ENCODE measurements at regions not wholly inside any gene's neighbourhood (a gene's known extent, or its start where the extent isn't known, plus 50 kb on each side); places are given as distances from the start of the nearest gene placed in this dataset.

DNA sequence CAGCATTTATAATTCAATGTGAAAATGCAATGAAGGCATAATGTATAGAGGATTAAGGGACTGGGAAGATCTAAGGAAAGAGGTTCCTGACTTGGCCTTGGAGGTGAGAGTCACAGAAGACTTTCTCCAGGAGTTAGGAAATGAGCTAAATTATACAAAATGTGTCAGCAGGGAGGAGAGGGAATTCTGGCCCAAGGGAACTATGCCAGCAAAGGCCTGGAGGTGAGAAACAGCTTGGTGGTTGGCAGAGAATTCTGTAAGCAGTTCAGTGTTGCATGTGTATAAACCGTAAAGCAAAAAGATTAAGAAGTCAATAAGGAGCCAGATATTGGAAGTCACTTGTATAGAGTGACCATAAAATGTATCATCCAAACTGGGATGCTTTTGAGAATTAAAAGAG lies 142.2 kb upstream of the SESN3 start:
- H3K27me3 ChIP-seq: no peaks in the 10 kb centered on the region
- TF ChIP-seq, protein P1, sequence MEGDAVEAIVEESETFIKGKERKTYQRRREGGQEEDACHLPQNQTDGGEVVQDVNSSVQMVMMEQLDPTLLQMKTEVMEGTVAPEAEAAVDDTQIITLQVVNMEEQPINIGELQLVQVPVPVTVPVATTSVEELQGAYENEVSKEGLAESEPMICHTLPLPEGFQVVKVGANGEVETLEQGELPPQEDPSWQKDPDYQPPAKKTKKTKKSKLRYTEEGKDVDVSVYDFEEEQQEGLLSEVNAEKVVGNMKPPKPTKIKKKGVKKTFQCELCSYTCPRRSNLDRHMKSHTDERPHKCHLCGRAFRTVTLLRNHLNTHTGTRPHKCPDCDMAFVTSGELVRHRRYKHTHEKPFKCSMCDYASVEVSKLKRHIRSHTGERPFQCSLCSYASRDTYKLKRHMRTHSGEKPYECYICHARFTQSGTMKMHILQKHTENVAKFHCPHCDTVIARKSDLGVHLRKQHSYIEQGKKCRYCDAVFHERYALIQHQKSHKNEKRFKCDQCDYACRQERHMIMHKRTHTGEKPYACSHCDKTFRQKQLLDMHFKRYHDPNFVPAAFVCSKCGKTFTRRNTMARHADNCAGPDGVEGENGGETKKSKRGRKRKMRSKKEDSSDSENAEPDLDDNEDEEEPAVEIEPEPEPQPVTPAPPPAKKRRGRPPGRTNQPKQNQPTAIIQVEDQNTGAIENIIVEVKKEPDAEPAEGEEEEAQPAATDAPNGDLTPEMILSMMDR (IDR thresholded peaks at IDR 0.05): no peak
- no peaks in the 10 kb centered on the region for H3K36me3 ChIP-seq
- no peaks in the 10 kb centered on the region for H3K9me3 ChIP-seq
- DNase-seq (ENCODE audit: low spot score): no peak
- H3K4me1 ChIP-seq: no peaks in the 10 kb centered on the region
- no peak overlapping the region for H3K4me3 ChIP-seq
- H3K27ac ChIP-seq: no peak overlapping the region

DNA sequence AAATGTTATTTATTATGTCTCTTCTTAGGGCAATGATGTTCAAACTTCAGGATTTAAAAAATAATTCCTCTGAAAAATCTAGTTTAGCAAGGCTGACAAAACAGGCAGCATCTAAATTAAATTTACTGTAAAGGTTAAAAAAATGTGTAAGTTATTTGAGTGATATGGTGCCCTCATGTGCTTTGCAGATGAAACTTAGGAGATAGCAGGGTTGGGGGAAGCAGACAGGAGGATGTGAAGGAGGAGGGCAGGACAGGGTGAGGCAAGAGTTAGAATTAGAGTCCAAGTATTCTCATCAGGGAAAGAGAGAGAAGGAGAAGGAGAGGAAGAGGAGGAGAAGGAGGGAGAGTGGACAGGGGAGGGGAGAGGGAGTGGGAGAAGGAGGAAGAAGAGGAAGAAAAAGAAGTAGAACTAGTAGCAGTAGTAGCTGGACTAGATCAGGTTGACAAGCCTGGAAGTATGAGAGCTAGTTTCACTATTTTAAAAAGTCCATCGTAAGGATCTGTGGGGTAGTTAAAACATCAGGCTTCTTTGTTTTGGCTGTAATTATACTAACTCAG lies 141.2 kb upstream of the SESN3 start:
- no peak for DNase-seq (ENCODE audit: low spot score)
- no peaks in the 10 kb centered on the region for H3K4me1 ChIP-seq
- no peaks in the 10 kb centered on the region for H3K9me3 ChIP-seq
- no peaks in the 10 kb centered on the region for H3K36me3 ChIP-seq
- no peak overlapping the region for H3K27ac ChIP-seq
- no peak overlapping the region for H3K4me3 ChIP-seq
- H3K27me3 ChIP-seq: no peaks in the 10 kb centered on the region
- TF ChIP-seq, protein P1 (IDR thresholded peaks at IDR 0.05): no peak

DNA sequence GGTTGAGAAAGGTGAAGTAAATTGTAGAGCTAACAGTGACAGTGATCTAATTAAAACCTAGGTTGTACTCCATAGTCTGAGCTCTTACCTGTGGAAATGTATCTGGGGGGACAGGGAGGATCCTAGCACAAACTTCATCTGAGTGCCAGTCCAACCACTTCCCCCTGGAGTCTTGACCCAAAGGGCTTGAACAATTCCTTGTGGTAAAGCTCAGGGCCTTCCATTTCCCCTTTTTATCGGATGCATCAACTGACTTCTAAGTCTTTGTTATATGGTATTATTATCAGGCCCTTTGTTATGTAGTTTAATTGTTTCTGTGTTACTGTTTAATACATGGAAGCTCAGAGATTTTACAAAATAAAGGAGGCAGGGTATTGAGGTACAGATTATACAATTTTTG lies 140.2 kb upstream of the SESN3 start:
- DNase-seq (ENCODE audit: low spot score): no peak
- H3K4me3 ChIP-seq: no peak overlapping the region
- no peak overlapping the region for H3K27ac ChIP-seq
- H3K4me1 ChIP-seq: no peaks in the 10 kb centered on the region
- H3K36me3 ChIP-seq: no peaks in the 10 kb centered on the region
- no peaks in the 10 kb centered on the region for H3K9me3 ChIP-seq
- no peaks in the 10 kb centered on the region for H3K27me3 ChIP-seq
- TF ChIP-seq, protein P1 (IDR thresholded peaks at IDR 0.05): no peak

DNA sequence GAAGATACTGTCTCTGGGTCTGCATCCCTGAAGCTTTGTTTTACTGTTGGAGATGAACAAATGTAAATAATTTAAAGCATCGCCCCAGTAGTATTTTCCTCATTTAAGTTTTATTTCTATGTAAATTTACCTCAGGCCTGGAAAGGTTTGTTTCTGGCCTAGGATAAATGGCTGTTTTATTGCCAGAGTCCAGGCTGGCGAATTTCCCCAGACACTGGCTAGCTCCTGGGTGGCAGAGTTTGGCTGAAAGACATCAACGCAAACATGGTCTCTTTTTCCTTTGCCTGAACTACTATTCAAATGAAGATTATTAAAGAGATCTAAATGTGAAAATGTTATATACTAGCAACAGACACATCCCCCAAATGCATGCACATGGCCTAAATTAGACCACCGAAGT lies 136.7 kb upstream of the SESN3 start:
- no peak overlapping the region for H3K4me3 ChIP-seq
- H3K27me3 ChIP-seq: no peaks in the 10 kb centered on the region
- no peaks in the 10 kb centered on the region for H3K36me3 ChIP-seq
- H3K27ac ChIP-seq: no peak overlapping the region
- H3K4me1 ChIP-seq: no peaks in the 10 kb centered on the region
- no peaks in the 10 kb centered on the region for H3K9me3 ChIP-seq
- TF ChIP-seq, protein P1 (IDR thresholded peaks at IDR 0.05): no peak
- DNase-seq (ENCODE audit: low spot score): no peak

DNA sequence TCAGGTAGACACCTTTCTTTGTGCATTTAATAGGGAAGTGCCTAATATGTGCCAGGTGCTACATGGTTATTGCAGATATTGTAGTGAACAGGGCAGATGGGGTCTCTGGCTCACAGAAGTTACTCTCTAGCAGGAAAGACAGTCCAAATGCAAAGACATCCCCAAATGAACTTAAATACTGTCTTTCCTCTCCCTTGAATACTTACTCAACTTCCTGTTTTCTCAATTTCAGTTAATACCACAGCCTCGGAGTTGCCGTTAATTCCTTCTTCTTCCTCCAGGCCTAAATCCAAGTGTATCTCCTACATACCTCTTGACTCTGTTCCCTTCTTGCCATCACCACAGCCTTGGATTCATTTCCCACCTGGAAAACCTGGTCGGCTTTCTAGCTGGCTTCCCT lies 134.3 kb upstream of the SESN3 start:
- no peak for DNase-seq (ENCODE audit: low spot score)
- TF ChIP-seq, protein P1 (IDR thresholded peaks at IDR 0.05): no peak
- Histone ChIP-seq H3K9me3 (no peaks in the 10 kb centered on the region), H3K27ac (no peak overlapping the region), H3K27me3 (no peaks in the 10 kb centered on the region), H3K4me3 (no peak overlapping the region), H3K4me1 (no peaks in the 10 kb centered on the region), H3K36me3 (no peaks in the 10 kb centered on the region)
